Loucy (cell line): ENCODE measurements at regions not wholly inside any gene's neighbourhood (a gene's known extent, or its start where the extent isn't known, plus 50 kb on each side); places are given as distances from the start of the nearest gene placed in this dataset.

Experiments used
- EZH2phosphoT487 ChIP-seq: fragments of 200-600 bp; IDR thresholded peaks from 2 replicates; pipeline ENCODE4 v1.6.1; 2018; ENCODE audit warnings: antibody characterized with exemption, mild to moderate bottlenecking, moderate library complexity, borderline replicate concordance
- TF ChIP-seq, protein P1 (sequence below): fragments of 200-600 bp; sonication (generic); conservative IDR thresholded peaks from 2 replicates; pipeline ENCODE4 v1.5.1; 2014; ENCODE audit warnings: mild to moderate bottlenecking, antibody characterized with exemption, low read length

- TF ChIP-seq, protein P1, sequence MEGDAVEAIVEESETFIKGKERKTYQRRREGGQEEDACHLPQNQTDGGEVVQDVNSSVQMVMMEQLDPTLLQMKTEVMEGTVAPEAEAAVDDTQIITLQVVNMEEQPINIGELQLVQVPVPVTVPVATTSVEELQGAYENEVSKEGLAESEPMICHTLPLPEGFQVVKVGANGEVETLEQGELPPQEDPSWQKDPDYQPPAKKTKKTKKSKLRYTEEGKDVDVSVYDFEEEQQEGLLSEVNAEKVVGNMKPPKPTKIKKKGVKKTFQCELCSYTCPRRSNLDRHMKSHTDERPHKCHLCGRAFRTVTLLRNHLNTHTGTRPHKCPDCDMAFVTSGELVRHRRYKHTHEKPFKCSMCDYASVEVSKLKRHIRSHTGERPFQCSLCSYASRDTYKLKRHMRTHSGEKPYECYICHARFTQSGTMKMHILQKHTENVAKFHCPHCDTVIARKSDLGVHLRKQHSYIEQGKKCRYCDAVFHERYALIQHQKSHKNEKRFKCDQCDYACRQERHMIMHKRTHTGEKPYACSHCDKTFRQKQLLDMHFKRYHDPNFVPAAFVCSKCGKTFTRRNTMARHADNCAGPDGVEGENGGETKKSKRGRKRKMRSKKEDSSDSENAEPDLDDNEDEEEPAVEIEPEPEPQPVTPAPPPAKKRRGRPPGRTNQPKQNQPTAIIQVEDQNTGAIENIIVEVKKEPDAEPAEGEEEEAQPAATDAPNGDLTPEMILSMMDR: no peak
- TF ChIP-seq EZH2phosphoT487: no peak
Measured at GRCh38 chr13:55567721-55568625, 1572.7 kb upstream of the PRR20A start.
